ENCODE measurements at regions not wholly inside any gene's neighbourhood (a gene's known extent, or its start where the extent isn't known, plus 50 kb on each side); places are given as distances from the start of the nearest gene placed in this dataset.

GRCh38 chr3:124450366-124450765, 279.9 kb upstream of the UMPS start:
- Histone ChIP-seq H3K27ac (ENCODE audit: low read depth in 1 of 2, low read length in 2 of 2) (no peak overlapping the region), H3K27me3 (ENCODE audit: control insufficient read depth in 4 of 4, insufficient read depth in 4 of 4, low read length in 3 of 4) (no peaks in the 10 kb centered on the region), H3K36me3 (ENCODE audit: control insufficient read depth in 4 of 4, insufficient read depth in 3 of 4, low read depth in 1 of 4, low read length in 3 of 4) (no peaks in the 10 kb centered on the region), H3K9me3 (ENCODE audit: control insufficient read depth in 4 of 4, low read length in 3 of 4) (no peaks in the 10 kb centered on the region), H3K4me3 (ENCODE audit: low read depth in 1 of 3, low read length in 3 of 3) (no peak overlapping the region), H3K9ac (ENCODE audit: low read depth in 1 of 2, low read length in 2 of 2) (no peak overlapping the region), H3K4me1 (ENCODE audit: control insufficient read depth in 4 of 4, insufficient read depth in 4 of 4, low read length in 3 of 4) (no peaks in the 10 kb centered on the region)
- no peak for DNase-seq (ENCODE audit: low spot score)
- TF ChIP-seq, protein P1, sequence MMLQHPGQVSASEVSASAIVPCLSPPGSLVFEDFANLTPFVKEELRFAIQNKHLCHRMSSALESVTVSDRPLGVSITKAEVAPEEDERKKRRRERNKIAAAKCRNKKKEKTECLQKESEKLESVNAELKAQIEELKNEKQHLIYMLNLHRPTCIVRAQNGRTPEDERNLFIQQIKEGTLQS (IDR thresholded peaks at IDR 0.05), result no peak
- TF ChIP-seq, protein P2, sequence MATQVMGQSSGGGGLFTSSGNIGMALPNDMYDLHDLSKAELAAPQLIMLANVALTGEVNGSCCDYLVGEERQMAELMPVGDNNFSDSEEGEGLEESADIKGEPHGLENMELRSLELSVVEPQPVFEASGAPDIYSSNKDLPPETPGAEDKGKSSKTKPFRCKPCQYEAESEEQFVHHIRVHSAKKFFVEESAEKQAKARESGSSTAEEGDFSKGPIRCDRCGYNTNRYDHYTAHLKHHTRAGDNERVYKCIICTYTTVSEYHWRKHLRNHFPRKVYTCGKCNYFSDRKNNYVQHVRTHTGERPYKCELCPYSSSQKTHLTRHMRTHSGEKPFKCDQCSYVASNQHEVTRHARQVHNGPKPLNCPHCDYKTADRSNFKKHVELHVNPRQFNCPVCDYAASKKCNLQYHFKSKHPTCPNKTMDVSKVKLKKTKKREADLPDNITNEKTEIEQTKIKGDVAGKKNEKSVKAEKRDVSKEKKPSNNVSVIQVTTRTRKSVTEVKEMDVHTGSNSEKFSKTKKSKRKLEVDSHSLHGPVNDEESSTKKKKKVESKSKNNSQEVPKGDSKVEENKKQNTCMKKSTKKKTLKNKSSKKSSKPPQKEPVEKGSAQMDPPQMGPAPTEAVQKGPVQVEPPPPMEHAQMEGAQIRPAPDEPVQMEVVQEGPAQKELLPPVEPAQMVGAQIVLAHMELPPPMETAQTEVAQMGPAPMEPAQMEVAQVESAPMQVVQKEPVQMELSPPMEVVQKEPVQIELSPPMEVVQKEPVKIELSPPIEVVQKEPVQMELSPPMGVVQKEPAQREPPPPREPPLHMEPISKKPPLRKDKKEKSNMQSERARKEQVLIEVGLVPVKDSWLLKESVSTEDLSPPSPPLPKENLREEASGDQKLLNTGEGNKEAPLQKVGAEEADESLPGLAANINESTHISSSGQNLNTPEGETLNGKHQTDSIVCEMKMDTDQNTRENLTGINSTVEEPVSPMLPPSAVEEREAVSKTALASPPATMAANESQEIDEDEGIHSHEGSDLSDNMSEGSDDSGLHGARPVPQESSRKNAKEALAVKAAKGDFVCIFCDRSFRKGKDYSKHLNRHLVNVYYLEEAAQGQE (IDR thresholded peaks at IDR 0.05), result no peak
- TF ChIP-seq SP1 (IDR thresholded peaks at IDR 0.05), result no peak
- TF ChIP-seq RXRA (IDR thresholded peaks at IDR 0.05), result no peak
- no peak for TF ChIP-seq NR2F2 (IDR thresholded peaks at IDR 0.05)
- no peak for TF ChIP-seq ZBTB33 (IDR thresholded peaks at IDR 0.05)
- TF ChIP-seq GABPA (IDR thresholded peaks at IDR 0.05 in 1 of 2, conservative IDR thresholded peaks at IDR 0.05 in 1 of 2), result no peak
- no peak for TF ChIP-seq RAD21 (IDR thresholded peaks at IDR 0.05)
- no peak for TF ChIP-seq EGR1 (IDR thresholded peaks at IDR 0.05; ENCODE audit: low read depth in 2 of 2)
- TF ChIP-seq CTCF (IDR thresholded peaks at IDR 0.05; ENCODE audit: low read depth, low read length, missing input control), result no peak
- TF ChIP-seq HNF4A (conservative IDR thresholded peaks at IDR 0.05), result no peak
- WGBS, result 93% methylated on average over 3 of the region's 3 CpGs

GRCh38 chr3:124451630-124452317, 278.5 kb upstream of the UMPS start:
- H3K27ac ChIP-seq (ENCODE audit: low read depth in 1 of 2, low read length in 2 of 2), result no peak overlapping the region
- DNase-seq (ENCODE audit: low spot score), result no peak
- TF ChIP-seq HNF4A (conservative IDR thresholded peaks at IDR 0.05) (no peak), GABPA (IDR thresholded peaks at IDR 0.05 in 1 of 2, conservative IDR thresholded peaks at IDR 0.05 in 1 of 2) (no peak), HNF4G (IDR thresholded peaks at IDR 0.05) (no peak), EGR1 (IDR thresholded peaks at IDR 0.05; ENCODE audit: low read depth in 2 of 2) (no peak), ZBTB33 (IDR thresholded peaks at IDR 0.05) (no peak), JUND (IDR thresholded peaks at IDR 0.05) (no peak), TAF1 (conservative IDR thresholded peaks at IDR 0.05) (no peak), RAD21 (IDR thresholded peaks at IDR 0.05) (no peak), SP1 (IDR thresholded peaks at IDR 0.05) (no peak), FOXA1 (IDR thresholded peaks at IDR 0.05) (no peak)
- TF ChIP-seq, protein P2 (IDR thresholded peaks at IDR 0.05), result no peak
- TF ChIP-seq, protein P3, sequence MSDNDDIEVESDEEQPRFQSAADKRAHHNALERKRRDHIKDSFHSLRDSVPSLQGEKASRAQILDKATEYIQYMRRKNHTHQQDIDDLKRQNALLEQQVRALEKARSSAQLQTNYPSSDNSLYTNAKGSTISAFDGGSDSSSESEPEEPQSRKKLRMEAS (IDR thresholded peaks at IDR 0.05), result no peak

More at GRCh38 chr3:124451630-124452317, 278.5 kb upstream of the UMPS start:
- H3K4me1 ChIP-seq (ENCODE audit: control insufficient read depth in 4 of 4, insufficient read depth in 4 of 4, low read length in 3 of 4), result no peaks in the 10 kb centered on the region
- no peaks in the 10 kb centered on the region for H3K36me3 ChIP-seq (ENCODE audit: control insufficient read depth in 4 of 4, insufficient read depth in 3 of 4, low read depth in 1 of 4, low read length in 3 of 4)
- no peaks in the 10 kb centered on the region for H3K27me3 ChIP-seq (ENCODE audit: control insufficient read depth in 4 of 4, insufficient read depth in 4 of 4, low read length in 3 of 4)
- H3K9me3 ChIP-seq (ENCODE audit: control insufficient read depth in 4 of 4, low read length in 3 of 4), result no peaks in the 10 kb centered on the region
- H3K4me3 ChIP-seq (ENCODE audit: low read depth in 1 of 3, low read length in 3 of 3), result no peak overlapping the region
- 95% methylated on average over 3 of the region's 3 CpGs for WGBS
- no peak overlapping the region for H3K9ac ChIP-seq (ENCODE audit: low read depth in 1 of 2, low read length in 2 of 2)

Measured in liver (tissue), 8 donors.